HG03135 (cell line): ENCODE measurements at regions not wholly inside any gene's neighbourhood (a gene's known extent, or its start where the extent isn't known, plus 50 kb on each side); places are given as distances from the start of the nearest gene placed in this dataset.

Experiments used
- ATAC-seq: cut with Tn5 transposase; IDR thresholded peaks from one replicate; pipeline ENCODE4 v1.9.1; 2021; ENCODE audit warnings: mild to moderate bottlenecking, moderate library complexity; ENCODE audit not compliant: unreplicated experiment

DNA sequence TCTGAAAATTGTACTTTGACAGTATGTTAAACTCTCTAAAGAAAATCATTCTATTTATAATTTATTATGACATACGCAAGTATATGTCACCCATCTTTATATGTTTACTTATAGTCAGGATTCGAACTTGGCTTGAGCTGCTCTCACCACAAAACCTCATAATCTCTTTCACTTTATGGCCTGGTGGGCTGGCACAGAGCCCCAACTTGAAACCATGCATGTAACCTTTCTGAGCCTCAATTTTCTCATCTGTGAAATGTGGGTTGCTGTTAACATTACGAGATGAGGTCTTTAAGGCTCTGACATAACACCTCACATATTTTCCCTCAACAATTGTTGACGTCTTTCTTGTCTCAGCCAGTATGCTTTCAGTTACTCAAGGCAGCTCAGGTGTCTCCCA lies 69.4 kb upstream of the PFN2 start:
- no peak for ATAC-seq

DNA sequence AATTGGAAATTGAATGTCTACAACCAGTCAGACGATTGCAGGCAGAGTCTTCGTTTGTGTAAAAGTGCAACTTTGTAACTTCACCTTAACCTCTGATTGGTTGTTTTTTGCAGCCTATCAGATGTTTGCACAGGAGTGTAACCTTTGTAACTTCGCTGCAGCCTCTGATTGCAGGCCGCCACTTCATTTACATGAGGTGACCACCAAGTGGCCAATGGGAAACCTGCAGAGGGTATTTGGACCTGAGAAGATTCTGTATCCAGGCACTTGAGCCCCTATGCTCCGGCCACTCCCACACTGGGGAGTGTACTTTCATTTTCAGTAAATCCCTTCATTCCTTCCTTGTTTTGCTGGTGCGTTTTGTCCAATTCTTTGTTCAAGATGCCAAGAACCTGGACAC lies 68.1 kb upstream of the PFN2 start:
- no peak for ATAC-seq

DNA sequence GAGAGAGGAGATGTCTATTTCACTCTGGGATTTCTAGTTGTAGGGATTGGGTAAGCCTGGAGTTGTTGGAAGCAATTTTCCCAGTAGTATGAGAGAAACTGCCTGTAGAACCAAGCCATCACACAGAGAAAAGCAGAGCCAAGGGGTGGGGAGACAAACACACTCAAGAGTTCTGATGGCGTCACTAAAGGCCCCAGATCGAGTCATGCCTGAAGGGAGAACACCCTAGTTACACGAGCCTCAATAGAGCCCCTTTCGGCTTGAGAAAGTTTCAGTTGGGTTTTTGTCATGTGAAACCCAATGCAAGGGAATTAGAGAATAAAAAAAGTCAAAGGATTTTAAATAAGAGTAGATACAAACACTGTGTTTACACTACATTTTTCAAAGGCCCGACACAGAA lies 66.1 kb upstream of the PFN2 start:
- no peak for ATAC-seq

DNA sequence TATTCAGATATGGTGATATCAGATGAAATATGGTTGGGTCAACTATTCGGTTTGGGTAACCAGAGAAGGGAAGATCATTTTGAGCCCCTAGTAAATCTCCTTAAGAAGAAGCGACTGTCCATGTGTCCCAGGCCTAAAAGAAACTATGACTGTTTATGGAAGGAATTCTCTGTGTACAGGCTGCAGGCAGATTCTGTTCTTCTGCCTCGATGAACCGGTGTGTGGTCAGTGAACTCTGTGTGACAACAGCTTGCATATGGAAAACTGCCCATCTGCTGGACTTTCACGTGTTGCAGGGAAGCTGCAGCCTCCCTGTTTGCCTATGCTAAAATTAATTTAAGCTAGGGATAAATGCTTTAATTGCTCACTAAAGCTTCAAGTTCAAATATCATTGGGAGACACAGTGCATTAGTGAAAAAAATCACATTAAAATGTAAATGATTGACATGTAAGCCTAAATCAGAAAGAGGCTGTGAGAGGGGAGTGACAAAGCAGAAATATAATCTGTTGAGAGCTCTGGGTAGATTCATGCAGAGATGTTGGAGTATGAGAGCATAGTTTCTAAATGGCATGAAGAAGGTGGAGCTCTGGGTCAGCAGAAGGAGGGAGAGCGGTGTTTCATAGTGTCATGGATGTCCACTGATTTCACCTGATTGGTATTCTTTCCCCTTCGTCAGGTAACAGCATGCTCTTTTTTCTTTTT lies 65.4 kb upstream of the PFN2 start:
- no peak for ATAC-seq

DNA sequence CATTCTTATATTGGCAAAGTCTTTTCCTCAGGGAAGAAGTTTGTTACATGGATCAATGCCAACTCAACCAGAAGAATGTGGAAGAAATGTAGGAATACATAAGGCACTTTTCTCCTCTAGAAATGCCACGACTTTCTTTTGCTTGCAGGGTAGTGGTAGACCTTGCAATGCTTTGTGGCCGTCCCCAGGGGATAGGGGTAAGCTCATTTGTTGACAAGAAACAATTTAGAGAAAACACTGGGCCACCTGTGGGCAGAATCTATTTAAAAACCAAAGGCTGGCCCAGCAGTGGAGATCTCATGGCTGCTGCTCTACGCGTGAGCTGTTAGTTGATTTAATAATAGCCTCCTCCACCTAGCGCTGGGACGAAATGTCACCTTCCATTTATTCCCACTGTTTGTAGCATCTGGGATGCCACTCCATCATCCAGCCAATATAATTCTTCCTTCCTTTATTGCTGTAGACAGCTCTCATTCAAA lies 64.6 kb upstream of the PFN2 start:
- no peak for ATAC-seq

DNA sequence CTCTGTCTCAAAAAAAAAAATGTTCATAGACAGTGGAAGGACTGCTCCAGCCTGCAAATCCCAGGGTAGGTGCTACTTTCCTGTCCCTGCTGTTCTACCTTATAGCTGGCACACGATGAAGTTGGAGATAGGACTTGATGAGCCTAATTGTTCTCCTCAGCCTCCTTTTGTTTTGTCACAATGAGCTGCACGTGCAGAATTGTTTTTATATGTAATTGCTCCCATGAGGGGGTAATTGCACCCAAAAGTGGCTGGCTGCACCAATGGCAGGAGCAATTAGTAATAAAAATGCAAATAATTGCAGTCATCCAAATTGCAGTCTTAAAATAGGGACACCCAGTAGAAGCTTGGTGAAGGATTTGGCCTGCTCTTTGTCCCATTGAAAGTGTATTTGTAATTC lies 63.0 kb upstream of the PFN2 start:
- no peak for ATAC-seq

DNA sequence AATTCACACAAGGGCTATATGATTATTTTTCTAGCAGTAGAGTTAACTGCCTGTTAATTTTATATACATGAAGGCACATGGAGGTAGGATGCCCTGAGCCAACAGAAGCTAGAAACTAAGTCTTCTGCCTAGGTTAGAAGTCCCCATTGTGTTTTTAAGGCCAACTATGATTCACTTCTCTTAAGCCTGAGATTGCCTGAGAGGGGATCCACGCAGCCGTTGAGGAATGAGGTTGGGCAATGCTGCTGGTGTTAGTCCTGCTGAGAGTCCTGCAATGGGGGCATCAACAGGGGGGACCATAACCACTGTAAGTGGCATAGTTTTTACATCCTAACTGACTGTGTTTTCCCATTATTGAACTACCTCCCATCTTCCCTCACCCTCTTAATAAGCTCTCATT lies 60.1 kb upstream of the PFN2 start:
- ATAC-seq: no peak

DNA sequence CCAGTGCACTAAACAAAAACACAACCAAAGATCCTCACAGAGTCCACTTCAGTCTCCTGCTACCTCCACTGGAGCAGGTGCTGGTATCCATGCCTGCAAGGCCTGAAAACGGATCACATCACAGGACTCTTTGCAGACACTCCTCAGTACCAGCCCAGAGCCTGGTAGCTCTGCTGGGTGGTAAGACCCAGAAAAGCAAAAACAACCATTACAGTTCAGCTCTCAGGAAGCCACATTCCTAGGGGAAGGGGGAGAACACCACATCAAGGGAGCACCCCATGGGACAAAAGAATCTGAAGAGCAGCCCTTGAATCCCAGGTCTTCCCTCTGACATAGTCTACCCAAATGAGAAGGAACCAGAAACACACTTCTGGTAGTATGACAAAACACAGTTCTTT lies 52.5 kb upstream of the PFN2 start:
- ATAC-seq: no peak

DNA sequence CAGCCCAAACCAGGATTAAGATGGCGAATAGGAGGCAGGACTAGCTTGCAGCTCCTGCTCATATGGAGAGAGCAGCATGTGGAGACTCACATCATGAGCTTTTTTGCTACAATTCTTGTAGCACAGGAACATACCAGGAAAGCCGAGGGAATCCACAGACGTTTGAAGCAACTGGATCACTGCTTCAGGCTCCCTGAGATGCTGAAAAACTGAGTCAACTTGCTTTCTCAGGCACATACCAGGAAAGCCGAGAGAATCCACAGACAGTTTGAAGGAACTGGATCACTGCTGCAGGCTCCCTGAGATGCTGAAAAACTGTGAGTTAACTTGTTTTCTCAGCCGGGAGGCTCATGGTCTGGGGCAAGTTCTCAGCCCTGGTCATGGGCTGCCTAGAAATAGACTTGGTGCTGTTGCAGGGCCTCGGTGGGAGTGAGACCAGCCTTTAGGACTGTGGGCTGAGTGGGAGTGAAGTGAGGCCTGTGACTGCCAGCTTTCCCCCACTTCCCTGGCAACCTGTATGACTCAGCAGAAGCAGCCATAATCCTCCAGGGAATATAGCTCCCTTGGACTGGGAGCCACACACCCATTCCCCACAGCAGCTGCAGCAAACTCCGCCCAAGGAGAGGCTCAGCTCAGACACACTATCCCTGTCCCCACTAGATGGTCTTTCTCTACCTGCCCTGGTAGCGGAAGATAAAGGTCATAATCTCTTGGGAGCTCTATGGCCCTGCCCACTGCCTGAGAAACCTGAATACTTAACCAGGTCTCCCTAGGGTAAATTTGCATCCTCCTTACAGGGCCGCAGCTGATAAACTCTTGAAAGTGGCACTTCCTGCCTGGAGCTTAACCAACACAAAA lies 51.9 kb upstream of the PFN2 start:
- ATAC-seq: peak; percentile 77

DNA sequence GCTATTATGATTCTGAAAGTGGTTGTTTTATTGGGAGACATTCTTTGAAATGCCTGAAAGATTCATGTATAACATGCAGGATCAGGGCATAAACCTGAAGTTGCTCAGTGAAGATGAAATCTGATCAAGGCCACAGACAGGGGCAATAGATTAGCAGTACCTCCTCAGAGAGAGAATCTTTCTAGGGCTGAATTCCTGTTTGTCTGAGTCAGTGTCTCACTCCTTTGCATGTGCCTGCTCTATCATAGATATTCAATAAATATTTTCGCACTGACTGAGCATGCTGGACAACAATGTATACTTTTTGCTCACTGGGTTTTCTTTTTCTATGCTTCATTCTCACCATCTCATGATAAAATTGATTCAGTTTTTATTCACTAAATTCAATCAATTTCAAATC lies 49.8 kb upstream of the PFN2 start:
- ATAC-seq: no peak
